ENCODE measurements at regions not wholly inside any gene's neighbourhood (a gene's known extent, or its start where the extent isn't known, plus 50 kb on each side); places are given as distances from the start of the nearest gene placed in this dataset.
"Not testable (repeated sequence)": the region's sequence is repeated elsewhere in the genome, so short reads cannot be mapped to it uniquely, and the experiment has no call there.

GRCh38 chrX:44785652-44786051 lies 58.2 kb upstream of the DUSP21 start:
- H3K79me2 ChIP-seq (ENCODE audit: control insufficient read depth, insufficient read depth, low read length), result no peaks in the 10 kb centered on the region
- no peaks in the 10 kb centered on the region for H3K27me3 ChIP-seq (ENCODE audit: insufficient read depth, low read length, poor library complexity)
- no peak overlapping the region for H3K56ac ChIP-seq (ENCODE audit: low read length)
- H3K4ac ChIP-seq (ENCODE audit: low read depth, low read length), result no peak overlapping the region
- no peak overlapping the region for H3K27ac ChIP-seq (ENCODE audit: low read depth, low read length)
- no peak overlapping the region for H3K23ac ChIP-seq (ENCODE audit: low read length)
- no peak overlapping the region for H2BK5ac ChIP-seq (ENCODE audit: low read length)
- H3K79me1 ChIP-seq (ENCODE audit: low read length), result no peaks in the 10 kb centered on the region
- H3K9ac ChIP-seq (ENCODE audit: low read length), result no peak overlapping the region
- H2AK5ac ChIP-seq (ENCODE audit: low read length), result no peak overlapping the region
- no peak overlapping the region for H3K4me2 ChIP-seq (ENCODE audit: low read length)
- no peak overlapping the region for H2BK15ac ChIP-seq (replicated peaks; ENCODE audit: low read depth)
- H2BK120ac ChIP-seq (ENCODE audit: low read depth, low read length), result no peak overlapping the region
- no peak overlapping the region for H3K18ac ChIP-seq (ENCODE audit: low read length)
- no peaks in the 10 kb centered on the region for H3K36me3 ChIP-seq (ENCODE audit: control insufficient read depth, insufficient read depth, low read length)
- no peak for DNase-seq
- no CpG with 5 or more reads among the region's 5 CpGs for WGBS (ENCODE audit: extremely low coverage, insufficient coverage, low lambda C conversion rate)
- H4K8ac ChIP-seq (ENCODE audit: low read depth, low read length), result no peak overlapping the region
- no peaks in the 10 kb centered on the region for H3K4me1 ChIP-seq (ENCODE audit: control insufficient read depth, low read depth, low read length)
- H4K5ac ChIP-seq (ENCODE audit: low read length), result no peak overlapping the region
- no peak overlapping the region for H3K4me3 ChIP-seq (ENCODE audit: low read length)

GRCh38 chrX:44784241-44784640 lies 59.6 kb upstream of the DUSP21 start:
- H3K4me3 ChIP-seq (ENCODE audit: low read length), result no peak overlapping the region
- H2BK5ac ChIP-seq (ENCODE audit: low read length), result no peak overlapping the region
- no peak overlapping the region for H3K4me2 ChIP-seq (ENCODE audit: low read length)
- WGBS (ENCODE audit: extremely low coverage, insufficient coverage, low lambda C conversion rate), result no CpG with 5 or more reads among the region's 2 CpGs
- H3K79me1 ChIP-seq (ENCODE audit: low read length), result no peaks in the 10 kb centered on the region
- H2BK120ac ChIP-seq (ENCODE audit: low read depth, low read length), result no peak overlapping the region
- H2AK5ac ChIP-seq (ENCODE audit: low read length), result no peak overlapping the region
- H2BK15ac ChIP-seq (replicated peaks; ENCODE audit: low read depth), result no peak overlapping the region
- H3K27me3 ChIP-seq (ENCODE audit: insufficient read depth, low read length, poor library complexity), result no peaks in the 10 kb centered on the region
- no peak overlapping the region for H3K56ac ChIP-seq (ENCODE audit: low read length)
- H4K8ac ChIP-seq (ENCODE audit: low read depth, low read length), result no peak overlapping the region
- no peak overlapping the region for H3K23ac ChIP-seq (ENCODE audit: low read length)
- no peak for DNase-seq
- no peak overlapping the region for H3K27ac ChIP-seq (ENCODE audit: low read depth, low read length)
- H4K5ac ChIP-seq (ENCODE audit: low read length), result no peak overlapping the region
- no peaks in the 10 kb centered on the region for H3K4me1 ChIP-seq (ENCODE audit: control insufficient read depth, low read depth, low read length)
- H3K9ac ChIP-seq (ENCODE audit: low read length), result no peak overlapping the region
- no peak overlapping the region for H3K18ac ChIP-seq (ENCODE audit: low read length)
- no peak overlapping the region for H3K4ac ChIP-seq (ENCODE audit: low read depth, low read length)
- H3K36me3 ChIP-seq (ENCODE audit: control insufficient read depth, insufficient read depth, low read length), result no peaks in the 10 kb centered on the region
- no peaks in the 10 kb centered on the region for H3K79me2 ChIP-seq (ENCODE audit: control insufficient read depth, insufficient read depth, low read length)

GRCh38 chrX:44778254-44778653 lies 65.6 kb upstream of the DUSP21 start:
- Histone ChIP-seq H2BK15ac (replicated peaks; ENCODE audit: low read depth) (no peak overlapping the region), H4K5ac (ENCODE audit: low read length) (no peak overlapping the region)

GRCh38 chrX:44775726-44776125 lies 68.1 kb upstream of the DUSP21 start:
- Histone ChIP-seq H2BK5ac (ENCODE audit: low read length) (no peak overlapping the region), H3K27ac (ENCODE audit: low read depth, low read length) (no peak overlapping the region), H2AK5ac (ENCODE audit: low read length) (no peak overlapping the region), H3K4me3 (ENCODE audit: low read length) (no peak overlapping the region), H3K18ac (ENCODE audit: low read length) (no peak overlapping the region), H3K4me1 (ENCODE audit: control insufficient read depth, low read depth, low read length) (no peaks in the 10 kb centered on the region), H3K23ac (ENCODE audit: low read length) (no peak overlapping the region), H4K5ac (ENCODE audit: low read length) (no peak overlapping the region), H3K4me2 (ENCODE audit: low read length) (no peak overlapping the region), H3K4ac (ENCODE audit: low read depth, low read length) (no peak overlapping the region), H3K79me1 (ENCODE audit: low read length) (no peaks in the 10 kb centered on the region), H3K9ac (ENCODE audit: low read length) (no peak overlapping the region), H2BK120ac (ENCODE audit: low read depth, low read length) (no peak overlapping the region), H2BK15ac (replicated peaks; ENCODE audit: low read depth) (no peak overlapping the region), H4K8ac (ENCODE audit: low read depth, low read length) (no peak overlapping the region), H3K79me2 (ENCODE audit: control insufficient read depth, insufficient read depth, low read length) (no peaks in the 10 kb centered on the region), H3K56ac (ENCODE audit: low read length) (no peak overlapping the region), H3K27me3 (ENCODE audit: insufficient read depth, low read length, poor library complexity) (no peaks in the 10 kb centered on the region), H3K36me3 (ENCODE audit: control insufficient read depth, insufficient read depth, low read length) (no peaks in the 10 kb centered on the region)
- no CpG with 5 or more reads among the region's 6 CpGs for WGBS (ENCODE audit: extremely low coverage, insufficient coverage, low lambda C conversion rate)
- no peak for DNase-seq

More at GRCh38 chrX:44778254-44778653, 65.6 kb upstream of the DUSP21 start:
- Histone ChIP-seq H3K79me1 (ENCODE audit: low read length) (no peaks in the 10 kb centered on the region), H3K4me1 (ENCODE audit: control insufficient read depth, low read depth, low read length) (no peaks in the 10 kb centered on the region), H3K27ac (ENCODE audit: low read depth, low read length) (no peak overlapping the region), H3K79me2 (ENCODE audit: control insufficient read depth, insufficient read depth, low read length) (no peaks in the 10 kb centered on the region), H3K9ac (ENCODE audit: low read length) (no peak overlapping the region), H3K36me3 (ENCODE audit: control insufficient read depth, insufficient read depth, low read length) (no peaks in the 10 kb centered on the region), H4K8ac (ENCODE audit: low read depth, low read length) (no peak overlapping the region), H3K23ac (ENCODE audit: low read length) (no peak overlapping the region), H2AK5ac (ENCODE audit: low read length) (no peak overlapping the region), H3K4me3 (ENCODE audit: low read length) (no peak overlapping the region), H3K4me2 (ENCODE audit: low read length) (no peak overlapping the region), H3K18ac (ENCODE audit: low read length) (no peak overlapping the region), H3K56ac (ENCODE audit: low read length) (no peak overlapping the region), H3K27me3 (ENCODE audit: insufficient read depth, low read length, poor library complexity) (no peaks in the 10 kb centered on the region), H2BK5ac (ENCODE audit: low read length) (no peak overlapping the region), H3K4ac (ENCODE audit: low read depth, low read length) (no peak overlapping the region), H2BK120ac (ENCODE audit: low read depth, low read length) (no peak overlapping the region)
- DNase-seq, result no peak
- WGBS (ENCODE audit: extremely low coverage, insufficient coverage, low lambda C conversion rate), result no CpG with 5 or more reads among the region's 7 CpGs

GRCh38 chrX:44774066-44774465 lies 69.8 kb upstream of the DUSP21 start:
- H3K23ac ChIP-seq (ENCODE audit: low read length); H3K36me3 ChIP-seq (ENCODE audit: control insufficient read depth, insufficient read depth, low read length); H2AK5ac ChIP-seq (ENCODE audit: low read length); H3K18ac ChIP-seq (ENCODE audit: low read length); H2BK15ac ChIP-seq (replicated peaks; ENCODE audit: low read depth); H3K79me1 ChIP-seq (ENCODE audit: low read length); H4K5ac ChIP-seq (ENCODE audit: low read length); H3K4me1 ChIP-seq (ENCODE audit: control insufficient read depth, low read depth, low read length); H3K79me2 ChIP-seq (ENCODE audit: control insufficient read depth, insufficient read depth, low read length); H4K8ac ChIP-seq (ENCODE audit: low read depth, low read length); H2BK120ac ChIP-seq (ENCODE audit: low read depth, low read length); H3K27ac ChIP-seq (ENCODE audit: low read depth, low read length); H2BK5ac ChIP-seq (ENCODE audit: low read length); H3K27me3 ChIP-seq (ENCODE audit: insufficient read depth, low read length, poor library complexity); H3K9ac ChIP-seq (ENCODE audit: low read length); H3K4me3 ChIP-seq (ENCODE audit: low read length); H3K4me2 ChIP-seq (ENCODE audit: low read length); H3K56ac ChIP-seq (ENCODE audit: low read length); H3K4ac ChIP-seq (ENCODE audit: low read depth, low read length): not testable (repeated sequence)
- no CpG with 5 or more reads among the region's 10 CpGs for WGBS (ENCODE audit: extremely low coverage, insufficient coverage, low lambda C conversion rate)
- peak; percentile 18 for DNase-seq

GRCh38 chrX:44770121-44770520 lies 73.7 kb upstream of the DUSP21 start:
- Histone ChIP-seq H3K4me1 (ENCODE audit: control insufficient read depth, low read depth, low read length) (no peaks in the 10 kb centered on the region), H3K23ac (ENCODE audit: low read length) (no peak overlapping the region), H3K18ac (ENCODE audit: low read length) (no peak overlapping the region), H2AK5ac (ENCODE audit: low read length) (no peak overlapping the region), H3K4me3 (ENCODE audit: low read length) (no peak overlapping the region), H2BK5ac (ENCODE audit: low read length) (no peak overlapping the region), H2BK15ac (replicated peaks; ENCODE audit: low read depth) (no peak overlapping the region), H3K79me1 (ENCODE audit: low read length) (no peaks in the 10 kb centered on the region), H3K56ac (ENCODE audit: low read length) (no peak overlapping the region), H3K9ac (ENCODE audit: low read length) (no peak overlapping the region), H3K79me2 (ENCODE audit: control insufficient read depth, insufficient read depth, low read length) (no peaks in the 10 kb centered on the region), H4K5ac (ENCODE audit: low read length) (no peak overlapping the region), H3K36me3 (ENCODE audit: control insufficient read depth, insufficient read depth, low read length) (no peaks in the 10 kb centered on the region), H3K27me3 (ENCODE audit: insufficient read depth, low read length, poor library complexity) (no peaks in the 10 kb centered on the region), H3K4me2 (ENCODE audit: low read length) (no peak overlapping the region), H2BK120ac (ENCODE audit: low read depth, low read length) (no peak overlapping the region), H3K27ac (ENCODE audit: low read depth, low read length) (no peak overlapping the region), H3K4ac (ENCODE audit: low read depth, low read length) (no peak overlapping the region), H4K8ac (ENCODE audit: low read depth, low read length) (no peak overlapping the region)
- WGBS (ENCODE audit: extremely low coverage, insufficient coverage, low lambda C conversion rate), result no CpG with 5 or more reads among the region's 2 CpGs
- no peak for DNase-seq

All from mesendoderm (in vitro differentiated cells).